NCI-H1694 treated with DMSO at 0.1 percent for 48 hours (cell line): ENCODE measurements at regions not wholly inside any gene's neighbourhood (a gene's known extent, or its start where the extent isn't known, plus 50 kb on each side); places are given as distances from the start of the nearest gene placed in this dataset.

Experiments
- DNase-seq: peaks from one replicate; lab custom pipeline; 2025; lab: John Stamatoyannopoulos, UW

DNA sequence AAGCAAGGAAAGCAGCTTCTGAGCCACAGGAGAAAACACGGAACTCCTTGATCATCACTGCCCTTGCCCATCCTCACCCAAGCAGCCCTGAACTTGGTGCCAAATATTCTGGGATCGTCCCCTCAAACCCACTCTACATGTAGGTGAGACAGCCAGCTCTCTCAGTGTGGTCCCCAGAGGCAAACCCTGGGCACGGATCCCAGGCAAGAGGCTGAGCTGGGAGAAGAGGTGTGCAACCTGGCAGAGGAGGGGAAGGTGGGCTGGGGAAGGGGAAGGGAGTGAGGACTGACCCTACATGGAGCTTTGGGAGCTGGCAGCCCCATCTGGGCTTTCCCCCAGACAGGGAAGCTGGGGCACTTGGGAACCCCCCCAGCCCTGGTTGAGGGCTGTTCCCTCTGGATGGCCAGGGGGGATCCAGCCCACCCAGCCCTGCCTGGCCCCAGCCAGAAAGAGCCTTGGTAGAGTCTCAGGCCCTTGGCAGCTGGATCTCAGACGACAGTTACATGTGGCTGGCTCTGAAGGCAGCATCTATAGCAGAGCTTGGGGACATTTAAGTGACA, 186.2 kb upstream of the CST7 start:
- no peak for DNase-seq

DNA sequence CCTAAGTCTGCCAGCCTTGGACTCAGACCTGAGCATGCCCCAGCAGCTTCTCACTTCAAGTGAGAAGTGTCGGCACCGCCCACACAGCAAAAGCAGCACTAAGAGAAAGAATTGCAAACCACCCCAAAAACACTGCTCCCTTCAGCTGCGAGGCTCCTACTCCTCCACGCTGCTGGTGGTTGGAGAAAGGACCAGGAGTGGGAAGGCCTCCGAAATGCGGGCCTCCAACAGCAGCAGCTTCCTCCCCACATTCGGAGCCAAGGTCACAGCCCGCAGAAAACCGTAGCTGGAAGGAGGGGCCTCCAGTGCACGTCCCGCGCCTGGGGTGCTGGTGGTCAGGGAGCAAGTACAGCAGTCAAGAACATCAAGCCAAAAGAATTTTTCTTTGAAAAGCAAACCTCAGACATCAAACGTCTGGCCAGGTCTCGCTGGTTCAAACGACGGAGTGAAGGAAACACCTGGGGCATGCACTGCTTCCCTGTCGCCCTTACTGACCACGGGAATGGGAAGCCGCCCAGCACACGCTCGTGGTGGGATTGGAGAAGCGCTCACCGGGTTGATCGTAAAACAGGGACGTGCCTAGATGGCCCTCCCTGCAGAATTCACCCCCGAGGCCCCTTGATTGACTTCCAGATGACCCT, 185.6 kb upstream of the CST7 start:
- DNase-seq: no peak

DNA sequence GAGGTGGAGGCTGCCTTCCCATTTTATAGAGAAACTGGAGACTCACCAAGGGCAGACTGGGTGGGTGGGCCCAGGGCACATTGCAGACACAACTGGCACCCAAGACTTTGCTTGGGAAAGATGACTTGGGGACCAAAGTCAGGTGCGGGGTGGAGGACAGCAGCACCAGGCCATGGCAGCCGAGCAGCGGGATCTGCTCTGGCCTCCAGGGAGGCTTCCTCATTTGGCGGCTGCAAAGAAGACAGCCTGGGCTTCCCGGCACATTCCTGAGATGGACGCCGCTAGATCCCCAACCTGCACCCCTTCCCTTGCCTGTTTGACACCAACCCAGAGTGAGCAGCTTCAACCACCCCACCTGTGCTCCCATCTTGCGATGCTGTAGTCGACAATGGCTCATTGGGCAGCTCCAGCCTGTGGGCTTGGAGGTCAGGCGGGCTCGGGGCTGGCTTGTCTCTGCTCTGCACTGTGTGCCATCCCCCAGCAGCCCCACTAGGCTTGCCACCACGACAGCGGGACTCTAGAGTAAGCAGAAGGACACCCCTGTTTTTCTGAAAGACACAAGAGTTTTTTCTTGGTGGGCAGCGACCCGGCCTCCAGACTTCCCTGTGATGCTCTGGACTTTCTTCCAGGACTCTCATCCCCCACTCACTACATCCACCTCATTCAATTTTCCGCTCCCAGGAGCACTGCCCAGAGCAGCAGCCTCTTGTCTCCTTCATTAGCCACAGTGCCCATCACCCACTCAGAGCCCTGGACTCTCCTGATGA, 184.9 kb upstream of the CST7 start:
- DNase-seq: no peak

DNA sequence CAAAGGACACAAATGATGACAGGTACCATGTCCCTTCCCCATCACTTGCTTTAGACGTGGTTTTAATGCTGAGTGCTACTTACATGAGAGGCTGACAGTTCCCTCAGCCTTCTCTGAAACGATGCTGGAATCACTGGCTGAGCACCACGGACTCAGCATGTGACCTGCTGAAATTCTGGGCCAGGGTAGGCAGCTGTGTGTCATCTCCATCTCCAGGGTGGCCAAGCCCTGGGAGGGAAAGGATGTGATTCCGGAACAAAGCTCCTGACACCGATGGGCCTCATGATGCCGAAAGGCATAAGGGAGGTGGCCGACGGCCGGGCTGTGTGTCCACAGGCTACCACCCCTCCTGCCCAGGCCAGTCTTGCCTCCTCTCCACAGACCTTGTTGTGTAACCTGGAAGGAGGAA, 184.3 kb upstream of the CST7 start:
- DNase-seq: no peak

DNA sequence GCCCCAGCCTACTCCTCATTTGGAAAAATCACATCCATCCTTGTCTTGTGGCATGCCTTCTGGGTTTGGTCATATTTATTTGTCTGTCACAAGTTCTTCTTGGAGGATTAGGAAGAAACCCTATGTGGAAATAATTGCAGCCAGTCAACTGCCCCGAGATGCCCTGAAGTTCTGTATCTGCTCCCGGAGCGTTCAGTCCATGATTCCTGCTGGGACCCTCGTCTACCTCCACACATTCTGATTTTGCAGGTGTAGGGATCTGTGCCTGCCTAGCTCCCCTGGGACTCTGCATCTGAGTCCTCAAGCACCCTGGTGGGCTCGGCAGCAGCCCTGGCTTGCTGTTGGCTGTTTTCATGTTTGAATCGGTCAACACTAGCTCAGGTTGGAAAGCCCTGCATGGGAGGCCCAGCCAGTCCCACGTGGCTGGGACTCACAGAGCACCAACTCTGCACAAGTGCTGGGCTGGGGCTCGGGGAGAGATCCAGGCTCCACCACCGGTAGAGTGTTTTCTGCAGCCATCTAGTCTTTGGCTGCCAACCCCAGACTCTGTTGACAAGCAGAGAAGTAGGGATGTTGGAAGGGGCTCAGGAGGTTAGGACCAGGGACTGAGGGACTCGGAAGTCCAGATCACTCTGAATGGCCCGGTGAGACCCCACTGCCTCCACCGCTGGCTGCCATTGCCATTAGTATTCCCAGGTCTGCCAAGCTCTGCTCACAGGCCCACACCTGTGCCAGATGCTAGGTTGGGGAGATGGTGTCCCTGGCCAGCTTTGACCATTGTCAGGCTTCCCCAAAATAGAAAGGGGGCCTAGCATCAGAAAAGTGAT, 183.5 kb upstream of the CST7 start:
- no peak for DNase-seq

DNA sequence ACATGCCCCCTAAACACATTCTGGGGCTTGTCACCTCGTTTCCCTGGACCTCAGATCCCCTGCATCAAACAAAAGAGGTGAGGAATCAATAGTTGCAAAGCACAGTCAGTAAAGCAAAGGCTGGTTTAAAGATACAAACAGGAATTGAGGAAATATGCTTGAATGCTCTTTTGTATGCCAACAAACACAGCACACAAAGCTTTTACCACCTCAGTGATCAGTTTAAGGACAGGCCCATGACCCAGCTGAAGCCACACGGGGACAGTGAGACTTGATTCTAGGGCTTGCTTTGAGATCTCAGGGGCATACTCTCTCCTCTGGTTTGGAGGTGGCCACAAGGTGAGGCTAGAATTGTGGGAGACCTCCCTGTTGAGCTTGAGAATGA, 182.9 kb upstream of the CST7 start:
- no peak for DNase-seq

DNA sequence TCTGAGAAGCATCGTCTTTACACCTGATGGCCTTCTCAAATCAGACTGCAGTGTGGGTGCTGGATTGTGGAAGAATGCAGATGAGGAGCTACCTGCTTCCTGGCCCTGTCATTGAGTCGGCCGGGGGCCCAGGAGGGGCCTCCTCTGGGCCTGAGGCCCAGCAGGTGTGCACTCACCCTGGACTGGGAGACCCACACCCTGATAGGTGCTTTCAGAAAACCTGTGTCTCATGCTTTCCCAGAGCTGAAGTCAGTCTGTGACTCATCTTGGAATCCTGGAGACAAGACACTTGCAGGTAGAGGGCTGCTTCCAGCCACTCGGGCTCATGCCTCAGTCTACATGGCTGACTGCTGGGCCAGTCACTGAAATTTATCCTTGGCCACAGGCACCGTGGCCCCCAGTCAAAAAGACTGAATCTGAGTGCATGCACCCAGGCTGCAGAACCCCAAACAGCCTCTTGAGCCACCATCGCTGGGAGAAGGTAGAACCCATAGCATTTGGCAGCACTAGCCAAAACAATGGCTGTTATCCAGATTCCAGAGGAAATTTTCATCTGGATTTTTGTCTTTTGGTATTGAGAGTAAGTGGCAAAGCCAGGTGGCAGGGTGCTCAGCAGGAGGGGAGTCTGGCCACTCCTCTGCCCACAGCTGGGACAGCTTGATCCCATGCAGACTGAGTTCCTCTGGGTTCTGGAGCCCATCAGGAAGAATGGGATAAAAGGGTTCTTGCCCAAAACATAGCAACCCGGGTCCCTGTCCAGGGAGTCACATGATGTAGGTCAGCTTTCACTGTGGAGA, 182.0 kb upstream of the CST7 start:
- no peak for DNase-seq

DNA sequence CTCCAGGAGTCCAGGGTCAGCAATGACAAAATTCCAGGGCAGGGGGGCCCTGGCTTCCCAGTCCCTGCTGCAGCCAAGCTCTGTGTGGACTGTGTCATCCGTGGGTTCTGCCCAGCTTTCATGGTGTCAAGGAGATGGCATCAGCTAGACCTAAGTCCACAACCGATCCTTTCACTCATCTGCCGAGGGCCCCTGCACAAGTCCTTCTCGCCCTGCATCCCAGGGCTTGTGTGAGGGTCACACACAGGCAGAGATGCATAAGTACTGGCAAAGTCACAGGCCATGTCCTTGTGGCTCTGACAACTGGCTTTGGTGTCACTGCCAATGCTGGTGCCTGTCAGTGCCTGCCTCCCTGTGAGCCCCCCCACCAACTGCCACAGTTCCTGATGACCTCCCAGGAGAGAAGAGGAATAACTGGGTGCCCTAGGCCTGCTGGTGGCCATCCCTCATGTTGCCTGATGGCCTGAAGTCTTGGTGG, 181.4 kb upstream of the CST7 start:
- no peak for DNase-seq

DNA sequence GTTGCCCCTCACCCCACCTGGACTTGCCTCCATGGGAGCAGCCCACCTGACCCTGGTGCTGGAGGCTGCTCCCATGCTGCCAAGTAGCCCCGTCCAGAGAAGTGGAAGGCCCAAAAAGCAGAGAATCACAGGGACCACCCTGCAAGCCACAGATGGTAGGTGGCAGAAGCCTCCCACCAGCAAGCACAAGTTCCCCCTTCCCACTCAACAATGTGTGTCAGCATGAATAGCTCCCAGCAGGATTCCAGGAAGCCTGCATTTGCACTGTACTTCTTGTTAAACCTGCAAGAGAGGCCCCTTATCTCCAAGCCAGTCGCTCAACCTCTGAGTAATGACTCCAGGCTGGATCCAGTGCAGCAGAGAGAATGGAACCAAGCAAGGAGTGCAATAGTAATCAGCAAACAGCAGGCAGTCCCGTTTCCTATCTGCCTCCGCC, 180.8 kb upstream of the CST7 start:
- DNase-seq: no peak

DNA sequence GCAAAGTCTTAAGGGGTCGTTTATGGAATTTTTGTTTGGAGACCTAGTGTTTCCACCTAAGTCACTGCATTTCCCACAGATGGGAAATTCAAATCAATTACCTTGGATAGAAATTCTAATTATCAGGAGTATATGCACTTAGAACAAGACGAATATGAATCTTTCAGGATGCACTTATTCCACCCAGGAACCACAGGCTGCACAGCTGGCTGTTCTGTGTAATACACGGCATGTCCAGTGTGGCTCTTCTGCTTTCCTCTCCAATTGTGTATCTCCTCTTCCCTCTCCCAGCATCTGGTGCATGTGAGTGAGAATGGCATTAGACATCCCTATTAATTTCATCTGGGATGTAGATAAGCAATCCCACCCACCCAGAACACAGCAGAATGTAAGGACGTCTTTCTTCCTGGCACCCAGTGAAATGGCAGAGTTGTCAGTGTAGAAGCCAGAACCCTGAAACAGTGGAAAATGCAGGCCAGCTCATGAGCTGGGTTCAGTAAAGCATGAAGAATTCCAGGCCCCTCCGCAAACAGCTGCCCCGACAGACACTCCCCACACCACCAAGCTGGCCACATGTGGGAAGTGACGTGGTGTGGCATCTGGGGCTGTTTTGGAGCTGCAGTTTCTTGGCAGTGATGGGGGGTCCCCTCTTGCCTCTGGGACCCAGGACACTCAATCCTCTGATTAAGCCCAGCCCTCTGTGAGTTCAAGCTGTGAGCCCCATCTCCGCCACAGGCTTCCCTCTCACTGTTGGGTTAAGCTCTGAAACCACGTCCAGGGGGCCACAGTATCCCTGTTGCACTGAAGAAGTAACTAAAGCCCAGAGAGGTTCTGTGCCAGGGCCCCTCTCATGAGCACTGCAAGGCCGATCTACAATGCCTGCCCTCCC, 180.1 kb upstream of the CST7 start:
- DNase-seq: peak; percentile 26

DNA sequence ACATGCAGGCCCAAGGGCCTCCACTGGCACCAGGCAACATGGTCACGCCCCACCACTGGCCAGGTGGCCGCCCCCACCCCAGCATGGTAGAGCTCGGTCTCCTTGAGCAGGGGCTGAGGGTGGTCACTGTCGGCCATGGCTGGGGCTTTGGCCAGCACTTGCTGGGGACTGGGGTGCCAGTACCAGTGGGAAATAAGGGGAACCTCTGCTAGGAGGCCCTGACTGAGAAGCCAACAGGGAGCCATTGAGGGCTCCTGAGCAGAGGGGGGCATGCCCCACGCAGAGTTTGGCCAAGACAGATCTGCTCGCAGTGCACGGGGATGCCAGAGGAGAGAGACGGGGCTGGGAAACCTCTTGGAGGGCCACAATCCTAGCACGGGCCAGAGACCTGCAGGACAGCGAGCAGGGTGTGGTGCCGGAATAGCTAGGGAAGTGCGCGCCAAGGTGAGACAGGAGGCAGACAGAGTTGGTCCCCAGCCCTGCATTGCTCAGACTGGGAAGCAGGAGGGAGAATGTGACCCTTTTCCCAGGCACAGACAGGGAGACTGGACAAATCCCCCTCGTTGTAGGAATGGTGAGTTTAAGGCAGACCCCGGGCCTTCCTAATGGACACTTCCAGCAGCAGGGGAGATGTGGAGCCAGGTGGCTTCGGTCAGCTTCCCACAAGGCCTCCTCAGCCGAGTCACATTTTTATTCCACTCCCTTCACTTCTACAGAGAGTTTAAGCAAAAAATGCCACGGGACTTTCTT, 179.0 kb upstream of the CST7 start:
- no peak for DNase-seq

DNA sequence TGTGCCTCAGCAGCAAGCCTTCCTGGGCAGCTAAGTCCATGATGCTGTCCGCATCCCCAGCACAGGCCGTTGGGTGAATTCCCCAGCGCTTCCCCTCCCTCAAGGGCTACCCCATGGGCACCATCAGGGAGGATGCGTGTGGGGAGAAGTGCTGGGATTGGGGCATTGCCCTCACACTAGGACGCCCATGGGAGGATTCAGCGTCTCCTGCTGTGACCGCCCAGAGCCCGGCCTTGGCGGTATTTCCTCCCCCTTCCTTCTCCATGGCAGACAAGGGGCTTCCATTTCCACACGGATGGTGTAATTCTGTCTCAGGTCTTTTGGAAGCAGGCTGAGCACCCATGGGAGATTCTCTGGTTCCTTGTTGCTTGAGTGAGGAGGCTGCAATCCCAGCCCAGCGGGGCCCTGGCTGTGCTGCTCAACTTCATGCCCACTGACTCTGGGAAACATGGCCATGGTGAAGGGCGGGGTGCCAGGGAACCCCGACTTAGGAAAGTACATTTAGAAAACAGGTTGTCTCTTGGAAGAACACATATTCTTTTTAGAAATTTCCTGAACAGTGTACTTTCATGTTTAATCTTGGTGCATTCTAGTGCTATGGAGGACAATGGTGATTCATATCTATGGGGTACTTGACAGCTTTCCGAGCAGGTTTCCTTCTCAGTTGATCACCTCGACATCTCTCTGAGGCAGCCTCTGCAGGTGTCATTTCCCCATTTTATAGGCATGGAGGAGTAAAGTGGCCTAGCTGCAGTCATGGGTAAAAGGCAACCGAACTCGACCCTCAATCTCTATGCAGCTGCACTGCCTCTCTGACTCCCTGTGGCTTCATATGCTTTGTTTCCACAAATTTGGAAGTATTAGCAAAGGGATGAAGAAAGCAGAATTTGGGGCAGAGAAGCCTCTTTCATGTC, 178.2 kb upstream of the CST7 start:
- no peak for DNase-seq

DNA sequence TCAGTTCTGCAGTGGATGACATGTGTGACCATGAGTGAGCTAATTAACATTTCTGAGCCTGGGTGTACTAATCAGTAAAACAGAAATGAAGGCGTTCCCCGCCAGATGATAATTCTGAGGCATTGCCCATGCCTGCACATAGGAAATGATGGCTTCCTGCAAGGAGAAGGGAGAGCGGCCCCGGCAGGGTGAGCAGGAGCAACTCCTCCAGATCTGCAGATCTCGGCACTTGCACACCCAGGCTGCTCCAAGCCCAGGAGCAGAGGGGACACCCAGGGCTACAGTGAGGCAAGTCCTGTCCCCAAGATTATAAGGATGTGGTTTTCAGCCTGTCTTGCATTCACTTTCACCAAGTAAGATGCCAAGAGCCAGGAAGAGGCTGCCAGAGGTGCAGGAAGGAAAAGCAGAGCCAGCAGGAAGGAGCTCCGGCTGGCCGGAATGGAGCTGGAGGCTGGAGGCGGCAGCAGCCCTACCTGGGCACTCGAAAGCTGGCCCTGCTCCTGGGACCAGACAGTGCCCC, 177.5 kb upstream of the CST7 start:
- no peak for DNase-seq

DNA sequence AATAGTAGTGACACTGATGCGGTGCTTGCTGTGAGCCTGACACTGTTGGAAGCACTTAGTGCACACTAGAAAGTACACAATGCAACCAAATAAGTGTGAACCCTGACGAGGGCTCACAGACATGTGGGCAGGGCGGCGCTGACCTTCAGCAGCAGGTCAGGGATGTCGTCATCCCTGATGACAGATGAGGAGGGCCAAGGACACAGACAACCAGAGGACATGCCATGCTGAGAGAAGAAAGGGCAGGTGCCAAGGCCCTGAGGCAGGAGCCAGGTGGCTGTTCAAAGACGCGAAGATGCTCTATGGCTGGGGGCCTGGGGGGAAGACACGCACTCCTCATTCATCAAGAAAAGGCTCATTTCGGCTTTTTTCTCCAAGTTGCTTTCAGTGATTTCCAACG, 176.4 kb upstream of the CST7 start:
- no peak for DNase-seq

DNA sequence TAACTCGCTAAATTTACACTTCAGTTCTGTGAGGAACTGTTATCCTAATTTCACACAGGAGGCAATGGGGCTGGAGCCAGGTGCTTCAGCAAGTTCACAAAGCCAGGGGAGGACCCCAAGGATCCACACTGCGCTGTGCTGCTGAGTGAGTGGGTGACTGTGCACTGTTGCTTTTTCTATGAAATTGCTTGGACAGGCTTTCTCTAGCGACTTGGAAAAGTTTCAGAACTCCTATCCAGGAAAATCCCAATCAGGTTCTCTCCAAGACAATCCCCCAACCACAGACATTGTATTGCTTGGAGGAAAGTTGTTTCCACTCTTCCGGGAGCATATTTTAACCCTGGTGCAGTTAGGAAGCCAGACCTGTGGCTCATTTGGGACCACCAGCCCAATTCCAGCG, 175.9 kb upstream of the CST7 start:
- DNase-seq: no peak

DNA sequence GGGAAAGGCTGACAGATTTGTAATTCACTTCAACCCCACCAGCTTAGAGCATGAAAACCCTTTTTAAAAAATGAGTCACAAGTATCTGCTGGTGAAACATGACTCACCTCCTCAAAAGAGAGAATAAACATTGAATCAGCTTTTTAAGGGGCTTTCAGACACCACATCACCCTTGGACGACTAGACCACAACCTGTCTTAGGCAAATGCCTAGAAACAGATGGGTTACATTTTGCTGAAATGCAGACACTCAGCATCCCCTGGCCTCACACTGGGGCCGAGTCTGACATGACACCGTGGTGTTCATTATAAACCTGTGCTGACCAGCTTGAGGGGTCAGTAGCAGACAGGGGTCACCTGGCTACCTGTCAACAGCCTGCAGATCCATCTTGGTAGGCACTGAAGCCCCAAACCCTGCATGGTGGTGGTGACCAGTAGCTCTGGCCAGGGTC, 175.3 kb upstream of the CST7 start:
- DNase-seq: no peak

DNA sequence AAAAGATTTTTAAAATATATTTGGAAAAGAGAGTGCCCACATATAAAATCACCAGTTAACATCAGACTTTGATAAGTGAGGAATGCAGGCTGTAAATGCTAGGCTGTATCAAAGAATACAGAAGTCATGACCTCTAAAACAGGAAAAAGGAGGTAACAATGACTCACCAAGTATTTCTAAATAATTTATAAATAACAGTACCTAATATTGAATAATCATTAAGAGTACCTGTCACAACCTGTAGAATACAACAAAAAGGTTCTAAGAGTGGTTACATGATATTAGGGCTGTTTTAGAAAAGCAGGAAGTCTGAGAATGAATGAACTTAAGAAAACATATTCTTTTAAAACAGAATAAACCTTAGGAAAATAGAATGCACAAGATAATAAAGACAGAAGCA, 173.1 kb upstream of the CST7 start:
- no peak for DNase-seq

DNA sequence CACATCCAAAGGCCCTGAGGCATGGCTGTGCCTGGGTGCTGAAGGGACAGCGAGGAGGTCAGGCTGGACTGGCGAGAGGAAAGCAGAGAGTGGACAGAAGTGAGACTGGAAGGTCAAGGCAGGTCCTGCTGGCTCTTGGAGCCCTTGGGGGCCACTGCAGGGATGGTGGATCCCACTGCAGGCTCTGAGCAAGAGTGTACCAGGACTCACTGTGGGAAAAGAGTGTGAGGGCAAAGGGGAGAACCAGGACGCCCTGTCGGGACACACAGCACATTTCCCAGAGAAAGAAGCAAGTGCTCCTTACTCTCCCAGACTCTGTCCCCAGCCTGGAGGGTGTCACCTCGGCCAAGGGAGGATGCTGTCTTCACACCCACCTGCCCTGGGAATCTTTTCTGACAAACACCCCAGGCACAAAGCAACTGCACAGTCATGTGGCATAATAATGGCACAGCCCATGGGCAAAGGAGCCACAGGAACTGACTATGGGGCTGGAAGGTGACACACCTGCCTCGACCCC, 172.3 kb upstream of the CST7 start:
- DNase-seq: no peak
